ENCODE measurements at regions not wholly inside any gene's neighbourhood (a gene's known extent, or its start where the extent isn't known, plus 50 kb on each side); places are given as distances from the start of the nearest gene placed in this dataset.
A peak's percentile ranks its signal among the peaks of the same experiment; 100 is the strongest.

- no peak overlapping the region for H3K4me3 ChIP-seq (ENCODE audit: control insufficient read depth, low read depth, low read length)
- no peak for TF ChIP-seq CTCF (conservative IDR thresholded peaks at IDR 0.05; ENCODE audit: control insufficient read depth, insufficient read depth, low read depth, low read length)
- no peak for DNase-seq (ENCODE audit: low read depth)
These were observed 63.2 kb downstream of the DIPK2A start for GRCh38 chr3:144034715-144035290.

- H3K4me3 ChIP-seq (ENCODE audit: control insufficient read depth, low read depth, low read length), result no peak overlapping the region
- TF ChIP-seq CTCF (conservative IDR thresholded peaks at IDR 0.05; ENCODE audit: control insufficient read depth, insufficient read depth, low read depth, low read length), result no peak
- DNase-seq (ENCODE audit: low read depth), result no peak
These were observed 64.9 kb downstream of the DIPK2A start for GRCh38 chr3:144036498-144036897.

- TF ChIP-seq CTCF (conservative IDR thresholded peaks at IDR 0.05; ENCODE audit: control insufficient read depth, insufficient read depth, low read depth, low read length), result no peak
- H3K4me3 ChIP-seq (ENCODE audit: control insufficient read depth, low read depth, low read length), result no peak overlapping the region
- DNase-seq (ENCODE audit: low read depth), result peak; percentile 33
These were observed 68.0 kb downstream of the DIPK2A start for GRCh38 chr3:144039661-144040060.

GRCh38 chr3:144041960-144042556, 70.4 kb downstream of the DIPK2A start:
- no peak for DNase-seq (ENCODE audit: low read depth)
- TF ChIP-seq CTCF (conservative IDR thresholded peaks at IDR 0.05; ENCODE audit: control insufficient read depth, insufficient read depth, low read depth, low read length), result no peak
- H3K4me3 ChIP-seq (ENCODE audit: control insufficient read depth, low read depth, low read length), result no peak overlapping the region

GRCh38 chr3:144045766-144046165, 74.1 kb downstream of the DIPK2A start:
- H3K4me3 ChIP-seq (ENCODE audit: control insufficient read depth, low read depth, low read length), result no peak overlapping the region
- no peak for TF ChIP-seq CTCF (conservative IDR thresholded peaks at IDR 0.05; ENCODE audit: control insufficient read depth, insufficient read depth, low read depth, low read length)
- DNase-seq (ENCODE audit: low read depth), result no peak

GRCh38 chr3:144049374-144049773, 77.8 kb downstream of the DIPK2A start:
- DNase-seq (ENCODE audit: low read depth), result no peak
- no peak for TF ChIP-seq CTCF (conservative IDR thresholded peaks at IDR 0.05; ENCODE audit: control insufficient read depth, insufficient read depth, low read depth, low read length)
- H3K4me3 ChIP-seq (ENCODE audit: control insufficient read depth, low read depth, low read length), result no peak overlapping the region
